CD14-positive monocyte (primary cell): ENCODE measurements at regions not wholly inside any gene's neighbourhood (a gene's known extent, or its start where the extent isn't known, plus 50 kb on each side); places are given as distances from the start of the nearest gene placed in this dataset.

ENCODE experiments used
- DNase-seq, 3 donors: peaks; one replicate each; pipeline ENCODE4 v3.0.0-alpha.2; 2011 to 2022
- H2AFZ ChIP-seq: 2 replicates; pipeline ENCODE4 v1.6.0; 2012; ENCODE audit warnings: mild to moderate bottlenecking, low read depth, low read length, inconsistent platforms; ENCODE audit not compliant: insufficient read depth, poor library complexity, severe bottlenecking
- H3K27ac ChIP-seq, 2 donors: 1 replicate in 1 of 2; 2 replicates in 1 of 2; pipeline ENCODE4 v1.5.1; 2012 to 2013; ENCODE audit warnings: low read length in 2 of 2, control low read depth in 1 of 2, inconsistent platforms in 1 of 2, low read depth in 1 of 2, mild to moderate bottlenecking in 1 of 2
- H3K27me3 ChIP-seq, 2 donors: one replicate each; pipeline versions ENCODE4 v1.6.0 to v1.6.1; 2011 to 2013; ENCODE audit warnings: low read length in 2 of 2; ENCODE audit not compliant: control insufficient read depth in 2 of 2, insufficient read depth in 2 of 2
- H3K36me3 ChIP-seq, 2 donors: replicated peaks in 1 of 2; 1 replicate in 1 of 2; 2 replicates in 1 of 2; pipeline versions ENCODE4 v1.5.1 to v1.6.1; 2012 to 2013; ENCODE audit warnings: low read length in 2 of 2, control low read depth in 1 of 2, inconsistent platforms in 1 of 2, mild to moderate bottlenecking in 1 of 2; ENCODE audit not compliant: insufficient read depth in 2 of 2, control insufficient read depth in 1 of 2
- H3K4me1 ChIP-seq, 2 donors: 1 replicate in 1 of 2; 2 replicates in 1 of 2; pipeline versions ENCODE4 v1.5.1 to v1.6.1; 2012 to 2013; ENCODE audit warnings: low read length in 2 of 2, control low read depth in 1 of 2, inconsistent platforms in 1 of 2, mild to moderate bottlenecking in 1 of 2, moderate library complexity in 1 of 2; ENCODE audit not compliant: insufficient read depth in 2 of 2, control insufficient read depth in 1 of 2
- H3K4me2 ChIP-seq: replicated peaks from 2 replicates; pipeline ENCODE3; 2012; ENCODE audit warnings: low read length, moderate library complexity, mild to moderate bottlenecking; ENCODE audit not compliant: poor library complexity, severe bottlenecking; ENCODE audit errors: extremely low read depth
- H3K4me3 ChIP-seq, 3 experiments: fragments of 200-600 bp in 1 of 3; sonication (generic) in 1 of 3; replicated peaks in 1 of 3; 1 replicate in 2 of 3; 2 replicates in 1 of 3; pipeline ENCODE4 v1.5.1; 2011 to 2013; ENCODE audit warnings: low read length in 3 of 3, mild to moderate bottlenecking in 3 of 3, control low read depth in 2 of 3, low read depth in 2 of 3, inconsistent platforms in 1 of 3, moderate library complexity in 1 of 3
- H3K79me2 ChIP-seq: 2 replicates; pipeline ENCODE4 v1.6.0; 2012; ENCODE audit warnings: mild to moderate bottlenecking, control low read depth, inconsistent platforms, low read length, moderate library complexity; ENCODE audit not compliant: insufficient read depth
- H3K9ac ChIP-seq: 2 replicates; pipeline ENCODE4 v1.6.0; 2017; ENCODE audit warnings: low read length, mild to moderate bottlenecking; ENCODE audit not compliant: insufficient read depth, poor library complexity, severe bottlenecking
- H3K9me3 ChIP-seq, 2 donors: replicated peaks in 1 of 2; 1 replicate in 1 of 2; 2 replicates in 1 of 2; pipeline versions ENCODE4 v1.5.1 to v1.6.1; 2012 to 2013; ENCODE audit warnings: low read length in 2 of 2, control low read depth in 1 of 2; ENCODE audit not compliant: control insufficient read depth in 1 of 2, insufficient read depth in 1 of 2
- H4K20me1 ChIP-seq: 2 replicates; pipeline ENCODE4 v1.6.0; 2012; ENCODE audit warnings: mild to moderate bottlenecking, low read length, control low read depth, moderate library complexity; ENCODE audit not compliant: insufficient read depth
- H3K27ac Mint-ChIP-seq, 7 donors: one replicate each; pipeline ENCODE4 v1.8.0; 2020; ENCODE audit warnings: mild to moderate bottlenecking in 7 of 7, mixed read lengths in 7 of 7, moderate library complexity in 6 of 7, inconsistent platforms in 2 of 7
- H3K27me3 Mint-ChIP-seq, 3 donors: one replicate each; pipeline ENCODE4 v1.8.0; 2021 to 2022; ENCODE audit warnings: low read depth in 3 of 3, mild to moderate bottlenecking in 3 of 3, mixed read lengths in 3 of 3, moderate library complexity in 3 of 3, inconsistent platforms in 1 of 3
- H3K36me3 Mint-ChIP-seq, 2 donors: one replicate each; pipeline ENCODE4 v1.8.0; 2020; ENCODE audit warnings: mixed read lengths in 2 of 2, inconsistent platforms in 1 of 2, mild to moderate bottlenecking in 1 of 2
- H3K4me1 Mint-ChIP-seq: one replicate; pipeline ENCODE4 v1.8.0; 2020; ENCODE audit warnings: mild to moderate bottlenecking, mixed read lengths
- H3K4me3 Mint-ChIP-seq, 2 donors: one replicate each; pipeline ENCODE4 v1.8.0; 2020; ENCODE audit warnings: mild to moderate bottlenecking in 2 of 2, mixed read lengths in 2 of 2, moderate library complexity in 1 of 2
- H3K9me3 Mint-ChIP-seq, 7 donors: one replicate each; pipeline ENCODE4 v1.8.0; 2020 to 2022; ENCODE audit warnings: mixed read lengths in 7 of 7, mild to moderate bottlenecking in 6 of 7, moderate library complexity in 6 of 7, inconsistent platforms in 2 of 7
- WGBS: methylation state at CpG from one replicate; pipeline ENCODE4 v1.1.5; 2013; ENCODE audit warnings: missing lambda C conversion rate; ENCODE audit not compliant: insufficient coverage; 5-methylcytosine and 5-hydroxymethylcytosine counted together
- intact Hi-C, 2 donors: fragments of 100-400 bp; cut with micrococcal nuclease; formaldehyde crosslinking; loops; one replicate each; pipeline versions ENCODE4 v1.15.0 to v1.15.1; 2023
- TF ChIP-seq, protein P1 (sequence below): fragments of 200-600 bp; IDR thresholded peaks from one replicate; pipeline ENCODE4 v1.8.0; 2022; ENCODE audit warnings: antibody characterized with exemption, mild to moderate bottlenecking

DNA sequence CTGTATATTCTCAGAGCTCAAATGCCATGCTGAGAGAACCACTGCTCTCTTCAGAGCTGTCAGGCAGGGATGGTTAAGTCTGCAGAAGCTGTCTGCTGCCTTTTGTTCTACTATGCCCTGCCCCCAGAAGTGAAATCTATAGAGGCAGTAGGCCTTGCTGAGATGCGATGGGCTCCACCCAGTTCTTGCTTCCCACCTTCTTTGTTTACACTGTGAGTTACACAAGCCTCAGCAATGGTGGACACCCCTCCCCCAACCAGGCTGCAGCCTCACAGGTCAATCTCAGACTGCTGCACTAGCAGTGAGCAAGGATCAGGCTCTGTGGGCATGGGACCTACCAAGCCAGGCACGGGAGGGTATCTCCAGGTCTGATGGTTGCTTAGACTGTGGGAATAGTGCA, 271.6 kb downstream of the CENPC start:
- no peak overlapping the region for H2AFZ ChIP-seq
- Mint-ChIP-seq H3K27ac (no peak overlapping the region), H3K36me3 (no peaks in the 10 kb centered on the region), H3K27me3 (peaks cover 0 to 1% (median 0%) of the 10 kb centered on the region in 3 donors), H3K4me3 (no peak overlapping the region), H3K9me3 (peaks cover 1 to 31% (median 9%) of the 10 kb centered on the region in 7 donors), H3K4me1 (no peaks in the 10 kb centered on the region)
- H4K20me1 ChIP-seq: no peaks in the 10 kb centered on the region
- H3K4me1 ChIP-seq: no peaks in the 10 kb centered on the region
- H3K79me2 ChIP-seq: no peaks in the 10 kb centered on the region
- no peaks in the 10 kb centered on the region for H3K36me3 ChIP-seq
- no peak overlapping the region for H3K4me3 ChIP-seq
- DNase-seq: no peak
- WGBS: 80% methylated on average over 1 of the region's 2 CpGs
- H3K9me3 ChIP-seq: peaks cover 5 to 18% of the 10 kb centered on the region in 2 donors
- TF ChIP-seq, protein P1, sequence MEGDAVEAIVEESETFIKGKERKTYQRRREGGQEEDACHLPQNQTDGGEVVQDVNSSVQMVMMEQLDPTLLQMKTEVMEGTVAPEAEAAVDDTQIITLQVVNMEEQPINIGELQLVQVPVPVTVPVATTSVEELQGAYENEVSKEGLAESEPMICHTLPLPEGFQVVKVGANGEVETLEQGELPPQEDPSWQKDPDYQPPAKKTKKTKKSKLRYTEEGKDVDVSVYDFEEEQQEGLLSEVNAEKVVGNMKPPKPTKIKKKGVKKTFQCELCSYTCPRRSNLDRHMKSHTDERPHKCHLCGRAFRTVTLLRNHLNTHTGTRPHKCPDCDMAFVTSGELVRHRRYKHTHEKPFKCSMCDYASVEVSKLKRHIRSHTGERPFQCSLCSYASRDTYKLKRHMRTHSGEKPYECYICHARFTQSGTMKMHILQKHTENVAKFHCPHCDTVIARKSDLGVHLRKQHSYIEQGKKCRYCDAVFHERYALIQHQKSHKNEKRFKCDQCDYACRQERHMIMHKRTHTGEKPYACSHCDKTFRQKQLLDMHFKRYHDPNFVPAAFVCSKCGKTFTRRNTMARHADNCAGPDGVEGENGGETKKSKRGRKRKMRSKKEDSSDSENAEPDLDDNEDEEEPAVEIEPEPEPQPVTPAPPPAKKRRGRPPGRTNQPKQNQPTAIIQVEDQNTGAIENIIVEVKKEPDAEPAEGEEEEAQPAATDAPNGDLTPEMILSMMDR: no peak
- H3K4me2 ChIP-seq: no peak overlapping the region
- no peak overlapping the region for H3K9ac ChIP-seq
- no peaks in the 10 kb centered on the region for H3K27me3 ChIP-seq
- no peak overlapping the region for H3K27ac ChIP-seq
- intact Hi-C loops: no loop called here

DNA sequence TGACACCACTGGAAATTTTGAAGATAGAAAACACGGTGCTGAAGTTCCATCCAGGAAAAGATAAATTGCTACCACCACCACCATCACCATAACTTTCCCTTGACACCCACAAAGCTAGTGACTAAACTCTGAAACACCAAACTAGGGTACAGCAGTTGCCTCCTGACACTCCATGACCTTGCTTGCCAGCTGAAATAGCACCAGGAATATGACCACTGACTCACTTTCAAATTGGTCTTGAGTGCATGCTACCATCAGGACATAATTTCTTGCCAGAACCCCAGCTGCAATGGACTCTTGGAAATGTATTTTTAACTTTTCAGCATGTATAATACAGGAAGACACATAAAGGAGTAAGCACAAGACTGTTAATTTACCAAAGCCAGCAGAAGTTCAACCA, 283.3 kb downstream of the CENPC start:
- Histone ChIP-seq H3K9me3 (no peaks in the 10 kb centered on the region), H3K27ac (no peak overlapping the region), H3K4me1 (no peaks in the 10 kb centered on the region), H2AFZ (no peak overlapping the region), H3K27me3 (no peaks in the 10 kb centered on the region), H4K20me1 (no peaks in the 10 kb centered on the region), H3K4me2 (no peak overlapping the region), H3K36me3 (no peaks in the 10 kb centered on the region), H3K9ac (no peak overlapping the region), H3K4me3 (no peak overlapping the region), H3K79me2 (no peaks in the 10 kb centered on the region)
- no peak overlapping the region for H3K4me3 Mint-ChIP-seq
- no peaks in the 10 kb centered on the region for H3K27me3 Mint-ChIP-seq
- DNase-seq: no peak
- no CpG with 5 or more reads among the region's 1 CpG for WGBS
- no peaks in the 10 kb centered on the region for H3K4me1 Mint-ChIP-seq
- H3K27ac Mint-ChIP-seq: no peak overlapping the region
- intact Hi-C loops: no loop called here
- H3K9me3 Mint-ChIP-seq: peaks cover 0 to 3% (median 0%) of the 10 kb centered on the region in 7 donors
- no peaks in the 10 kb centered on the region for H3K36me3 Mint-ChIP-seq
- TF ChIP-seq, protein P1: no peak
